ENCODE measurements at regions not wholly inside any gene's neighbourhood (a gene's known extent, or its start where the extent isn't known, plus 50 kb on each side); places are given as distances from the start of the nearest gene placed in this dataset.
"Not testable (repeated sequence)": the region's sequence is repeated elsewhere in the genome, so short reads cannot be mapped to it uniquely, and the experiment has no call there.

- H3K4me1 Mint-ChIP-seq (ENCODE audit: unreplicated experiment) = no peaks in the 10 kb centered on the region
- H3K9me3 Mint-ChIP-seq (ENCODE audit: unreplicated experiment) = no peaks in the 10 kb centered on the region
- H3K4me3 Mint-ChIP-seq (ENCODE audit: unreplicated experiment) = no peak overlapping the region
- no peak overlapping the region for H3K27ac Mint-ChIP-seq (ENCODE audit: unreplicated experiment)
- H3K27me3 Mint-ChIP-seq (ENCODE audit: unreplicated experiment) = no peaks in the 10 kb centered on the region
- no peaks in the 10 kb centered on the region for H3K36me3 Mint-ChIP-seq (ENCODE audit: low read depth, unreplicated experiment)
- TF ChIP-seq CTCF (IDR thresholded peaks at IDR 0.05; ENCODE audit: unreplicated experiment) = no peak
- no peak for DNase-seq (ENCODE audit: low spot score)
Observed at GRCh38 chr11:109668973-109669634, 247.1 kb downstream of the C11orf87 start.

GRCh38 chr11:109677231-109677630, 255.2 kb downstream of the C11orf87 start:
- TF ChIP-seq CTCF (IDR thresholded peaks at IDR 0.05; ENCODE audit: unreplicated experiment) = no peak
- H3K27me3 Mint-ChIP-seq (ENCODE audit: unreplicated experiment) = no peaks in the 10 kb centered on the region
- no peak for DNase-seq (ENCODE audit: low spot score)
- H3K4me3 Mint-ChIP-seq (ENCODE audit: unreplicated experiment) = no peak overlapping the region
- H3K4me1 Mint-ChIP-seq (ENCODE audit: unreplicated experiment) = peaks cover 4% of the 10 kb centered on the region
- no peak overlapping the region for H3K27ac Mint-ChIP-seq (ENCODE audit: unreplicated experiment)
- no peaks in the 10 kb centered on the region for H3K9me3 Mint-ChIP-seq (ENCODE audit: unreplicated experiment)
- no peaks in the 10 kb centered on the region for H3K36me3 Mint-ChIP-seq (ENCODE audit: low read depth, unreplicated experiment)

GRCh38 chr11:109677876-109678275, 255.9 kb downstream of the C11orf87 start:
- Mint-ChIP-seq H3K36me3 (ENCODE audit: low read depth, unreplicated experiment) (no peaks in the 10 kb centered on the region), H3K4me1 (ENCODE audit: unreplicated experiment) (peaks cover 4% of the 10 kb centered on the region), H3K4me3 (ENCODE audit: unreplicated experiment) (no peak overlapping the region), H3K9me3 (ENCODE audit: unreplicated experiment) (no peaks in the 10 kb centered on the region), H3K27ac (ENCODE audit: unreplicated experiment) (no peak overlapping the region), H3K27me3 (ENCODE audit: unreplicated experiment) (no peaks in the 10 kb centered on the region)
- no peak for DNase-seq (ENCODE audit: low spot score)
- no peak for TF ChIP-seq CTCF (IDR thresholded peaks at IDR 0.05; ENCODE audit: unreplicated experiment)

- Mint-ChIP-seq H3K27me3 (ENCODE audit: unreplicated experiment) (no peaks in the 10 kb centered on the region), H3K27ac (ENCODE audit: unreplicated experiment) (no peak overlapping the region), H3K9me3 (ENCODE audit: unreplicated experiment) (no peaks in the 10 kb centered on the region), H3K36me3 (ENCODE audit: low read depth, unreplicated experiment) (no peaks in the 10 kb centered on the region), H3K4me1 (ENCODE audit: unreplicated experiment) (peaks cover 4% of the 10 kb centered on the region), H3K4me3 (ENCODE audit: unreplicated experiment) (no peak overlapping the region)
- DNase-seq (ENCODE audit: low spot score) = no peak
- no peak for TF ChIP-seq CTCF (IDR thresholded peaks at IDR 0.05; ENCODE audit: unreplicated experiment)
Observed at GRCh38 chr11:109680127-109680526, 258.1 kb downstream of the C11orf87 start.

GRCh38 chr11:109682788-109683187, 260.8 kb downstream of the C11orf87 start:
- H3K4me3 Mint-ChIP-seq (ENCODE audit: unreplicated experiment); H3K36me3 Mint-ChIP-seq (ENCODE audit: low read depth, unreplicated experiment); DNase-seq (ENCODE audit: low spot score): not testable (repeated sequence)

More at GRCh38 chr11:109682788-109683187, 260.8 kb downstream of the C11orf87 start:
- H3K27ac Mint-ChIP-seq (ENCODE audit: unreplicated experiment); H3K9me3 Mint-ChIP-seq (ENCODE audit: unreplicated experiment); H3K27me3 Mint-ChIP-seq (ENCODE audit: unreplicated experiment); H3K4me1 Mint-ChIP-seq (ENCODE audit: unreplicated experiment): not testable (repeated sequence)
